Neural progenitor cell (in vitro differentiated cells): ENCODE measurements at regions not wholly inside any gene's neighbourhood (a gene's known extent, or its start where the extent isn't known, plus 50 kb on each side); places are given as distances from the start of the nearest gene placed in this dataset.
"Not testable (repeated sequence)": the region's sequence is repeated elsewhere in the genome, so short reads cannot be mapped to it uniquely, and the experiment has no call there.

ENCODE experiments used
- EZH2 ChIP-seq: fragments of 200-600 bp; sonication (generic); IDR thresholded peaks from 2 replicates; pipeline ENCODE4 v1.6.1; 2017; ENCODE audit warnings: antibody characterized with exemption, mild to moderate bottlenecking, moderate library complexity
- EZH2phosphoT487 ChIP-seq: fragments of 200-600 bp; sonication (generic); IDR thresholded peaks from 2 replicates; pipeline ENCODE4 v1.6.1; 2017; ENCODE audit warnings: antibody characterized with exemption
- TF ChIP-seq, protein P1 (sequence below): fragments of 200-600 bp; sonication (generic); IDR thresholded peaks from 2 replicates; pipeline ENCODE4 v1.5.1; 2017; ENCODE audit warnings: antibody characterized with exemption, mild to moderate bottlenecking

DNA sequence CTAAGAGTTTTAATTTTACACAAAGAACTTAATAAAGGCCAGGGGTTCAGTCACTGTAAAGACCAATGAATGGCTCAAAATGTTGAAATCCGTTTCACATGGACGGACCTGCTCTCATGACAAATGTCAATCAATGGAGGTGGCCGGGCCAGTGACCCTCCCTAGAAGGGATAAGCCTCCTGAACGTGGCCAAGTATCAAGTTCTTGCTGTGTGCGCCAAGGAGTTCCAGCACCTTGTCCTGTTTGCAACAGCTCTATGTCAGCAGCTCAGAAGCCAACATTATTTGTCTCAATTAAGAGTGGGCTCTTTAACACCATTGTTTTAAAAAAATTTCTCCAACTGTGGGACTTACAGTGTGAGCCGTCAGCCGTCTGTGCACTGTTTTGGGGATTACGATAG, 4028.7 kb upstream of the TPTE start:
- TF ChIP-seq, protein P1, sequence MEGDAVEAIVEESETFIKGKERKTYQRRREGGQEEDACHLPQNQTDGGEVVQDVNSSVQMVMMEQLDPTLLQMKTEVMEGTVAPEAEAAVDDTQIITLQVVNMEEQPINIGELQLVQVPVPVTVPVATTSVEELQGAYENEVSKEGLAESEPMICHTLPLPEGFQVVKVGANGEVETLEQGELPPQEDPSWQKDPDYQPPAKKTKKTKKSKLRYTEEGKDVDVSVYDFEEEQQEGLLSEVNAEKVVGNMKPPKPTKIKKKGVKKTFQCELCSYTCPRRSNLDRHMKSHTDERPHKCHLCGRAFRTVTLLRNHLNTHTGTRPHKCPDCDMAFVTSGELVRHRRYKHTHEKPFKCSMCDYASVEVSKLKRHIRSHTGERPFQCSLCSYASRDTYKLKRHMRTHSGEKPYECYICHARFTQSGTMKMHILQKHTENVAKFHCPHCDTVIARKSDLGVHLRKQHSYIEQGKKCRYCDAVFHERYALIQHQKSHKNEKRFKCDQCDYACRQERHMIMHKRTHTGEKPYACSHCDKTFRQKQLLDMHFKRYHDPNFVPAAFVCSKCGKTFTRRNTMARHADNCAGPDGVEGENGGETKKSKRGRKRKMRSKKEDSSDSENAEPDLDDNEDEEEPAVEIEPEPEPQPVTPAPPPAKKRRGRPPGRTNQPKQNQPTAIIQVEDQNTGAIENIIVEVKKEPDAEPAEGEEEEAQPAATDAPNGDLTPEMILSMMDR, result not testable (repeated sequence)
- TF ChIP-seq EZH2, EZH2phosphoT487: not testable (repeated sequence)
